ENCODE measurements at regions not wholly inside any gene's neighbourhood (a gene's known extent, or its start where the extent isn't known, plus 50 kb on each side); places are given as distances from the start of the nearest gene placed in this dataset.

- no peak for TF ChIP-seq EZH2 (IDR thresholded peaks at IDR 0.05; ENCODE audit: borderline replicate concordance, low read depth, low read length, poor library complexity, severe bottlenecking)
- TF ChIP-seq CTCF (conservative IDR thresholded peaks at IDR 0.05; ENCODE audit: low read depth, low read length), result no peak; the same call in 1 of the 2 replicates
Measured at GRCh38 chr5:120327180-120327579, 136.9 kb upstream of the PRR16 start.
